Lower lobe of right lung (tissue), 2 donors: ENCODE measurements at regions not wholly inside any gene's neighbourhood (a gene's known extent, or its start where the extent isn't known, plus 50 kb on each side); places are given as distances from the start of the nearest gene placed in this dataset.

Experiments
- ATAC-seq, 2 donors: fragments of 200-7000 bp; cut with Tn5 transposase; one replicate each; pipeline ENCODE4 v1.9.1; 2020 to 2022; ENCODE audit warnings: mild to moderate bottlenecking in 2 of 2, moderate library complexity in 2 of 2
- DNase-seq: peaks from one replicate; pipeline ENCODE4 v3.0.0-alpha.2; 2020
- H3K27ac ChIP-seq: fragments of 200-600 bp; one replicate; pipeline ENCODE4 v1.8.0; 2022
- H3K27me3 ChIP-seq: fragments of 200-600 bp; one replicate; pipeline ENCODE4 v1.8.0; 2022; ENCODE audit warnings: low read depth
- H3K36me3 ChIP-seq: fragments of 200-600 bp; one replicate; pipeline ENCODE4 v1.8.0; 2022; ENCODE audit warnings: mild to moderate bottlenecking
- H3K4me1 ChIP-seq: fragments of 200-600 bp; one replicate; pipeline ENCODE4 v1.8.0; 2022
- H3K4me3 ChIP-seq: fragments of 200-600 bp; one replicate; pipeline ENCODE4 v1.8.0; 2022; ENCODE audit warnings: mild to moderate bottlenecking
- H3K9me3 ChIP-seq: fragments of 200-600 bp; one replicate; pipeline ENCODE4 v1.8.0; 2022
- intact Hi-C: fragments of 100-400 bp; cut with DNase I; formaldehyde crosslinking; loops from one replicate; pipeline ENCODE4 v1.11.0; 2022
- TF ChIP-seq, protein P1 (sequence below): fragments of 200-600 bp; IDR thresholded peaks from one replicate; pipeline ENCODE4 v1.8.0; 2022; ENCODE audit warnings: antibody characterized with exemption, mild to moderate bottlenecking
- donor health status: DM: no; HTN: yes; CAD: no; lungs with severe emphysema.

DNA sequence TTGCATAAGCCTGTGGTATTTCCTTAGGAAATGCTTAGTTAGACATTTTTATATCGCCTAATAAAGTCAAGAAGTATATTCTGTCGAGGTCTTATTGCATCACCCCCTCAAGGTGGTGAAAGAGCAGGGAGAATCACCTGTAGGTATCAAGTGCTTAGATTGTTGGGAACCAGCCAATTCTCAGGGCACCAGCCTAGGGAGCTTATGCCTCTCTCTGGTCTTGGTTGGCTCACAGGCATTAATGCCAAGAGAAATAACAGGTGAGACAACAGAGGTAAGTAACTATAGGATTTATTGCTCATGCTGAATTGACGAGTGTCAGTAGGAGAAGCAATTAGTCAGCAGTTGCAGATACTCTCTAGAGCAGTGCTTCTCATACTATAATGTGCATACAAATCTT, 663.3 kb upstream of the ZNF804A start:
- intact Hi-C loops, result no loop called here
- H3K27me3 ChIP-seq, result no peaks in the 10 kb centered on the region
- no peaks in the 10 kb centered on the region for H3K36me3 ChIP-seq
- DNase-seq, result no peak
- H3K27ac ChIP-seq, result no peak overlapping the region
- H3K4me3 ChIP-seq, result no peak overlapping the region
- ATAC-seq, result no peak
- TF ChIP-seq, protein P1, sequence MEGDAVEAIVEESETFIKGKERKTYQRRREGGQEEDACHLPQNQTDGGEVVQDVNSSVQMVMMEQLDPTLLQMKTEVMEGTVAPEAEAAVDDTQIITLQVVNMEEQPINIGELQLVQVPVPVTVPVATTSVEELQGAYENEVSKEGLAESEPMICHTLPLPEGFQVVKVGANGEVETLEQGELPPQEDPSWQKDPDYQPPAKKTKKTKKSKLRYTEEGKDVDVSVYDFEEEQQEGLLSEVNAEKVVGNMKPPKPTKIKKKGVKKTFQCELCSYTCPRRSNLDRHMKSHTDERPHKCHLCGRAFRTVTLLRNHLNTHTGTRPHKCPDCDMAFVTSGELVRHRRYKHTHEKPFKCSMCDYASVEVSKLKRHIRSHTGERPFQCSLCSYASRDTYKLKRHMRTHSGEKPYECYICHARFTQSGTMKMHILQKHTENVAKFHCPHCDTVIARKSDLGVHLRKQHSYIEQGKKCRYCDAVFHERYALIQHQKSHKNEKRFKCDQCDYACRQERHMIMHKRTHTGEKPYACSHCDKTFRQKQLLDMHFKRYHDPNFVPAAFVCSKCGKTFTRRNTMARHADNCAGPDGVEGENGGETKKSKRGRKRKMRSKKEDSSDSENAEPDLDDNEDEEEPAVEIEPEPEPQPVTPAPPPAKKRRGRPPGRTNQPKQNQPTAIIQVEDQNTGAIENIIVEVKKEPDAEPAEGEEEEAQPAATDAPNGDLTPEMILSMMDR, result no peak
- no peaks in the 10 kb centered on the region for H3K4me1 ChIP-seq
- no peaks in the 10 kb centered on the region for H3K9me3 ChIP-seq

DNA sequence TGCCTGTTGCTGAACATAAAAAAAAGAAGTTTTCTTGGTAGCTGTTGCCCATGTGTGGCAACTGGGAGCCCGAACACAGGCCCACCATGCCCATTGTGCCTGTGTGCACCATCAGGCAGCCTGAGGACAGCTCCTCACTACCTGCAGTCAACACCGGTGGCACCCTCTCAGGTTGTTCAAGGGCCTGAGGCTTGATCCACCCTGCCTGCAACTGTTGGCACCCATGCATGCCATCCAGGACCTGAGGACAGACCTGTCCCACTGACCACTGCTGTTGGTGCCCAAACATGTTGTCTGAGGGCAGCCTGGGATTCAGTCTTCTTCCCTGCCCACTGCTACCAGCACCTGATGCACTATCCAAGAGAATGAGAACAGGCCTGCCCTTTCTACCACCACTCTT, 661.1 kb upstream of the ZNF804A start:
- no peaks in the 10 kb centered on the region for H3K27me3 ChIP-seq
- DNase-seq (no peak), ATAC-seq (no peak)
- H3K4me3 ChIP-seq, result no peak overlapping the region
- intact Hi-C loops, result no loop called here
- no peak overlapping the region for H3K27ac ChIP-seq
- H3K9me3 ChIP-seq, result no peaks in the 10 kb centered on the region
- H3K4me1 ChIP-seq, result no peaks in the 10 kb centered on the region
- H3K36me3 ChIP-seq, result no peaks in the 10 kb centered on the region
- TF ChIP-seq, protein P1, result no peak

DNA sequence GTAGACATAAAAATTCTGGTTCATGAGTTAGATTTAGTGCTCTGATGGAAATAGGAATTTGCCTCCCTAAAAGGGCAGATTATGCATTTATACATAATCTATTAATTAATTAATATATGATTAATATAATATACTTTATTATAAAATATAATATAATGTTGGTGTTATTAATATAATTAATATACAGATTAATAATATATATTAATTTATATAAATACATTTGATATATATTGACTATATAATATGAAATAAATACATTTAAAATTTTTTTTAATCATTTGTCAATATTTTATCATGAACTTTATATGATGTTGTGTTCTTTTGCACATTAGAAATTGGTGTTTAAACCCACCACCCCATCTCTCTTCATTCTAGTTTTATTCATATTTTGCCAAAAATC, 652.1 kb upstream of the ZNF804A start:
- Histone ChIP-seq H3K9me3 (no peaks in the 10 kb centered on the region), H3K27me3 (no peaks in the 10 kb centered on the region), H3K4me1 (no peaks in the 10 kb centered on the region), H3K4me3 (no peak overlapping the region), H3K27ac (no peak overlapping the region), H3K36me3 (no peaks in the 10 kb centered on the region)
- intact Hi-C loops, result no loop called here
- no peak for ATAC-seq
- TF ChIP-seq, protein P1, result no peak
- no peak for DNase-seq

GRCh38 chr2:183948861-183949260, 649.5 kb upstream of the ZNF804A start:
- no peaks in the 10 kb centered on the region for H3K9me3 ChIP-seq

DNA sequence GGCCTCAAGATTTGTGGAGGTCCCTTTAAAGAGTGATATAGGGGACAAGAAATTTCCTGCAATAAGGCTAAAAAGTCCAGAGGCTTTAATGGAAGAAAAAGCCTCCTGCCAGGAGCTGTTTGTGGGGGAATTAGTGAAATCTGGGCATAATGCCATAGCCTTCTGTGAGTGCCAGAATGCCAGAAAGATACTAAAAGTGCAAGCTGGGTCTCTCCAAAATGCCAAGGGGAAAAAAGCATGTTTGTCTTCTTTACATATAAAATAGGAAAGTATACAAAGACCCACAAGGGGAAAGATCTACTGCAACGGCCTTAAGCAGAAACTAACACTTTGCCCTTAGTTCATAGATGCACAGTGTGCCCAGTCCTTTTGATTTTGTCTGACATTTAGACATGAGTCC, 647.7 kb upstream of the ZNF804A start:
- intact Hi-C loops, result no loop called here
- H3K36me3 ChIP-seq, result no peaks in the 10 kb centered on the region
- H3K4me3 ChIP-seq, result no peak overlapping the region
- H3K9me3 ChIP-seq, result no peaks in the 10 kb centered on the region
- DNase-seq (no peak), ATAC-seq (no peak)
- no peaks in the 10 kb centered on the region for H3K27me3 ChIP-seq
- no peaks in the 10 kb centered on the region for H3K4me1 ChIP-seq
- no peak overlapping the region for H3K27ac ChIP-seq
- TF ChIP-seq, protein P1, result no peak

More at GRCh38 chr2:183948861-183949260, 649.5 kb upstream of the ZNF804A start:
- TF ChIP-seq, protein P1, result no peak
- Histone ChIP-seq H3K27me3 (no peaks in the 10 kb centered on the region), H3K27ac (no peak overlapping the region), H3K36me3 (no peaks in the 10 kb centered on the region), H3K4me1 (no peaks in the 10 kb centered on the region), H3K4me3 (no peak overlapping the region)
- intact Hi-C loops, result no loop called here
- DNase-seq (no peak), ATAC-seq (no peak)

DNA sequence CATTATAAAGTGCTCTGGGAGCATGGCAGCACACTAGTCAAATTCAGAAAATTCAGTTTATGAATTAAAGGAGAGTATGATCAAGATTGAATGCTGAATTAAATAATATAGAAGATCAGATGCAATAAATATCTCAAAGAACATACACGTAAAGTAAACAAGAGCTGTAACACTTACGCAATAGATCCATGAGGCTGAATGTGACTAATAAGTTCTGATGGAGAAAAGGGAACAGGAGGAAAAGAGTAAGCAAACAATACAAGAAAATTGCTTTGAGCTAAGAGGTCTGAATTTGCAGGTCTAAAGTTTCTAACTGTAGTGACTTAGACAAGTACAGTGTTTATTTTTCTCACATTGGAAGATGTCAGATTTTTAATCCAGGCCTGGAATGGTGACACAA, 646.7 kb upstream of the ZNF804A start:
- intact Hi-C loops, result no loop called here
- ATAC-seq (no peak), DNase-seq (no peak)
- Histone ChIP-seq H3K27ac (no peak overlapping the region), H3K4me1 (no peaks in the 10 kb centered on the region), H3K9me3 (no peaks in the 10 kb centered on the region), H3K36me3 (no peaks in the 10 kb centered on the region), H3K27me3 (no peaks in the 10 kb centered on the region), H3K4me3 (no peak overlapping the region)
- TF ChIP-seq, protein P1, result no peak
